Fibroblast of the aortic adventitia (primary cell): ENCODE measurements at regions not wholly inside any gene's neighbourhood (a gene's known extent, or its start where the extent isn't known, plus 50 kb on each side); places are given as distances from the start of the nearest gene placed in this dataset.

Source experiments
- DNase-seq: peaks from one replicate; pipeline ENCODE4 v3.0.0-alpha.2; 2010; ENCODE audit warnings: low read depth
- H3K4me3 ChIP-seq: 2 replicates; pipeline ENCODE4 v1.5.1; 2011; ENCODE audit warnings: low read depth, mild to moderate bottlenecking, control low read depth, low read length, moderate library complexity
- CTCF ChIP-seq: IDR thresholded peaks from 2 replicates; pipeline ENCODE4 v1.5.1; 2011; ENCODE audit warnings: mild to moderate bottlenecking, low read length, control low read depth, inconsistent platforms; ENCODE audit not compliant: insufficient read depth

- no peak for DNase-seq
- TF ChIP-seq CTCF = no peak
- no peak overlapping the region for H3K4me3 ChIP-seq
These were observed 150.2 kb downstream of the UQCRFS1 start for GRCh38 chr19:29062475-29063435.

- no peak for TF ChIP-seq CTCF
- H3K4me3 ChIP-seq = no peak overlapping the region
- DNase-seq = no peak
These were observed 152.1 kb downstream of the UQCRFS1 start for GRCh38 chr19:29060813-29061364.

GRCh38 chr19:29056535-29056934, 156.4 kb downstream of the UQCRFS1 start:
- DNase-seq = no peak
- no peak for TF ChIP-seq CTCF
- H3K4me3 ChIP-seq = no peak overlapping the region

GRCh38 chr19:29054886-29055675, 157.9 kb downstream of the UQCRFS1 start:
- no peak for TF ChIP-seq CTCF
- peak; percentile 8 for DNase-seq
- no peak overlapping the region for H3K4me3 ChIP-seq

- TF ChIP-seq CTCF = no peak
- H3K4me3 ChIP-seq = no peak overlapping the region
- no peak for DNase-seq
These were observed 164.1 kb downstream of the UQCRFS1 start for GRCh38 chr19:29048873-29049272.

GRCh38 chr19:29045679-29046254, 167.2 kb downstream of the UQCRFS1 start:
- no peak for TF ChIP-seq CTCF
- DNase-seq = no peak
- no peak overlapping the region for H3K4me3 ChIP-seq
